HUES64 (cell line): ENCODE measurements at regions not wholly inside any gene's neighbourhood (a gene's known extent, or its start where the extent isn't known, plus 50 kb on each side); places are given as distances from the start of the nearest gene placed in this dataset.

Experiments
- H3K27ac ChIP-seq: 2 replicates; pipeline ENCODE4 v1.7.0; 2013; ENCODE audit warnings: low read depth, low read length, inconsistent platforms
- H3K27me3 ChIP-seq: 2 replicates; pipeline ENCODE4 v1.6.1; 2013; ENCODE audit warnings: mild to moderate bottlenecking, low read length; ENCODE audit not compliant: insufficient read depth
- H3K36me3 ChIP-seq: 2 replicates; pipeline ENCODE4 v1.6.1; 2013; ENCODE audit warnings: mild to moderate bottlenecking, low read length; ENCODE audit not compliant: insufficient read depth
- H3K4me1 ChIP-seq: 2 replicates; pipeline ENCODE4 v1.6.1; 2013; ENCODE audit warnings: mild to moderate bottlenecking, low read length, moderate library complexity; ENCODE audit not compliant: insufficient read depth
- H3K4me3 ChIP-seq: 2 replicates; pipeline ENCODE4 v1.5.1; 2013; ENCODE audit warnings: mild to moderate bottlenecking, low read length, moderate library complexity
- H3K9ac ChIP-seq: 2 replicates; pipeline ENCODE4 v1.6.1; 2013; ENCODE audit warnings: mild to moderate bottlenecking, low read depth, low read length
- H3K9me3 ChIP-seq: 2 replicates; pipeline ENCODE4 v1.6.1; 2013; ENCODE audit warnings: low read depth, low read length; ENCODE audit not compliant: insufficient read depth
- WGBS: fragments of 150-250, 120-280 bp; methylation state at CpG from one replicate; pipeline ENCODE4 v1.1.7; 2013; ENCODE audit warnings: missing lambda C conversion rate; 5-methylcytosine and 5-hydroxymethylcytosine counted together

DNA sequence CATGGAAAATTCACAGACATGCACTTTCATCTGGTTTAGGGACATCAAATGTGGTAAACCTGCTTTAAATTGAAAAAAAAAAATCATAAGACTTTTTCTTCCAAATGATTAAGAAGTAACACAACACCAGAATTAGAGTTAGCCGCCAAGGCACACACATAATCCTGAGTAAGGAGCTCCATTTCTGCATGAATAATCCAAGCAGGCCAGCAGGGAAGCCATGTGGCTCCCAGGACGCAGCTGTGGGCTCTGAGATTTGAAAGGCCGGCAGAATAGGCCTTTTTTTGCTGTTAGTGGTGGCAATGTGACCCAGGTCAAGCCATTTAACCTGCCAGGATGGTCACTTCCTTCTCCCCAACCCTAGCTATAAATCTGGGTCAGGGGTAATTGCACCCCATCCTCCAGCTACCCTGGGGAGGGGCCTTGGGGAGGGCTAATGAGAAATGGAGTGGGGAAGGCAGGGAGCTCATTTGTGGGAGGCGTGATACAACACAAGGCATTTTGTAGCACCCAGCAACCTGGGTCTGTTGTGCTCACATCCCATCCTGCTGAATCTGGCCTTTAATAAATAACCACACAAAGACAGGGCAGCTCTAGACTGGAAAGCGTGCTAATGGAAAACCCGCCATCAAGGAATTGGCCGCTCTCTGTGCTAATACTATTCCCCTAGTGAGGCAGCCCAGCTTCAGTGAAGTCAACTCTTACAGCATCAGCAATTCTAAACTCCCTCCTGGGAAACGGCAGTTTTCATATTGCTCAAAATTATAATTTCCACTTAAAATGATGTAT lies 178.5 kb downstream of the RHOU start:
- WGBS, result 74% methylated on average over 7 of the region's 8 CpGs
- Histone ChIP-seq H3K27ac (no peak overlapping the region), H3K9ac (no peak overlapping the region), H3K27me3 (no peaks in the 10 kb centered on the region), H3K4me1 (peaks cover 23% of the 10 kb centered on the region), H3K4me3 (no peak overlapping the region), H3K9me3 (0 out of 2 replicates have a peak, but pooled peaks cover 3% of the 10 kb centered on the region), H3K36me3 (no peaks in the 10 kb centered on the region)

DNA sequence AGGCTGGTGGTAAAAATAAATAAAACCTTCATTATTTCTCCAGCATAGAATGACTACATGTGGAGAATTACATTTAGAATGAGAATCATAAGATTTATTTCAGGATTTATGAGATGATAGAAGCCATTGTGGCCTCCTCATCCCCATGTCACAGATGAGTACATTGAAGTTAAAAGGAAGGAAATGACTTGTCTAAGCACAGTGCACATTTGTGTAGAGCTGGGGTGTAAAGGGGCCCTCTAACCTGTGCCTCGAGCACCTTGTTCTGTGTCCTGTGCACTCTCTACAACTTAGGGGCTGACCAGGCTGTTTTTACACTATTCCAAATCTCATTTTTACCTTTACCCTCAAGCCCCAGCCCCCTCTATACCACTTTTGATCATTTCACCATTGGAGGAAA lies 179.4 kb downstream of the RHOU start:
- Histone ChIP-seq H3K4me3 (no peak overlapping the region), H3K9me3 (0 out of 2 replicates have a peak, but pooled peaks cover 3% of the 10 kb centered on the region), H3K9ac (no peak overlapping the region), H3K4me1 (peaks cover 26% of the 10 kb centered on the region), H3K27ac (no peak overlapping the region), H3K36me3 (no peaks in the 10 kb centered on the region), H3K27me3 (no peaks in the 10 kb centered on the region)
- 90% methylated on average over 1 of the region's 1 CpG for WGBS

DNA sequence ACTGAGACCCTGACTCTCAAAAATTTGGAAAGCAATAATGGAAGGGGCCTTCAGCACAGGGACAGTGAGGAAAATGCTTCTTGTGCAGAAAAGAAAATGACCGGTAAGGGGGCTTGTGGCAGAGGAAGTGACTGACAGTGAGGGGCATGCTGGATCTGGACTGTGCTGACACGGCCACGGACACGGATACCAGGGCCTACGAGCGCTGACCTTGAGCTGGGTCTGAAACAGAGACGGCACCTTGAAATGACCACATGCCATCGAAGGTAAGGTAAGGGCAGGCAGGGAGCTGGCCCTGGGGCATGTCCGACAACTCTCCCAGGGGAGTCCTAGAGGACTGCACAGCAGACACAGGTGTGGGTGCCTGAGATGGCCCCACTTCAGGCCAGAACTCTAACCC lies 182.1 kb downstream of the RHOU start:
- 94% methylated on average over 9 of the region's 9 CpGs for WGBS
- peaks cover 19% of the 10 kb centered on the region; the same call in 1 of the 2 replicates for H3K4me1 ChIP-seq
- no peaks in the 10 kb centered on the region for H3K36me3 ChIP-seq

DNA sequence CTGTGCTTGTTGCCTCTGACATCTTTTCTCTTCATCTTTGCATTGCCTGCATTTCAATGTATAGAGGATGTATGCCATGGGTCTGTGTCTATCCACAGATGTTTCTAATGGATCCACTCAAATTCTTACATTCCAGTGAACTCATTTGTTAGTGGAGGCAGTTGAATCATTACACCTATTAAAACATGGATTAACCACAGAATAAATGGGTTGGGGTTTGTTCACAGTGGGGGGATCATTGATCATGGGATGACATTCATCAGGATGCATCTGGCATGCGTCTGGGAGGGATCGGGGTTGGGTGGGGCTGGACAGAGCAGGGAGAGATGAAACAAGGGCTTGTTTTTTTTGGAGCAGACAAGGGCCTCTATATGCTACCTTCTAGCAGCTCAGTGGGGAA lies 182.5 kb downstream of the RHOU start:
- Histone ChIP-seq H3K9me3 (0 out of 2 replicates have a peak, but pooled peaks cover 3% of the 10 kb centered on the region), H3K36me3 (no peaks in the 10 kb centered on the region), H3K9ac (no peak overlapping the region), H3K4me3 (no peak overlapping the region), H3K4me1 (peaks cover 18% of the 10 kb centered on the region; the same call in 1 of the 2 replicates), H3K27me3 (no peaks in the 10 kb centered on the region), H3K27ac (no peak overlapping the region)
- WGBS, result 85% methylated on average over 2 of the region's 2 CpGs

More for the DNA sequence above, 182.1 kb downstream of the RHOU start:
- no peaks in the 10 kb centered on the region for H3K27me3 ChIP-seq
- H3K9ac ChIP-seq, result no peak overlapping the region
- no peak overlapping the region for H3K4me3 ChIP-seq
- H3K27ac ChIP-seq, result no peak overlapping the region
- H3K9me3 ChIP-seq, result 0 out of 2 replicates have a peak, but pooled peaks cover 3% of the 10 kb centered on the region

DNA sequence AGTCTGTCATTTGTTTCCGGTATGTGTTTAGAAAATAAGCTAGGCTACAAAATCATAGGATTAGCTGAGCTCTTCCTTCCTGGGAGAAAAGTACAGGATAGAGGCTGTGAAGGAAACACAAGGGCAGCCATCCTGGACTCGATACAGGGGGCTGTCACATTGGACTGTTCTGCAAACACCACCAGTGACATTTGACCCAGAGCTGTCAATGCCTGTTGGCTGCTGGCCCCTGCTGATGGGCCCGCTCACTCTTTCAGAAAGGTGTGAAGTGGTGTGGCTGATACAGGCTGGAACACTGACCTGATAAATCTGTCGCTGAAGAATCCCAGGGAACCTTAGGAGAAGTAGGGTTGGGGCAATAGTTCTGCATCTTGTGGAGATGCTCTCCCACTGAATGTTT lies 183.1 kb downstream of the RHOU start:
- Histone ChIP-seq H3K9ac (no peak overlapping the region), H3K36me3 (no peaks in the 10 kb centered on the region), H3K4me3 (no peak overlapping the region), H3K4me1 (peaks cover 16% of the 10 kb centered on the region; the same call in 1 of the 2 replicates), H3K27me3 (no peaks in the 10 kb centered on the region), H3K9me3 (0 out of 2 replicates have a peak, but pooled peaks cover 3% of the 10 kb centered on the region), H3K27ac (no peak overlapping the region)
- 72% methylated on average over 4 of the region's 4 CpGs for WGBS

DNA sequence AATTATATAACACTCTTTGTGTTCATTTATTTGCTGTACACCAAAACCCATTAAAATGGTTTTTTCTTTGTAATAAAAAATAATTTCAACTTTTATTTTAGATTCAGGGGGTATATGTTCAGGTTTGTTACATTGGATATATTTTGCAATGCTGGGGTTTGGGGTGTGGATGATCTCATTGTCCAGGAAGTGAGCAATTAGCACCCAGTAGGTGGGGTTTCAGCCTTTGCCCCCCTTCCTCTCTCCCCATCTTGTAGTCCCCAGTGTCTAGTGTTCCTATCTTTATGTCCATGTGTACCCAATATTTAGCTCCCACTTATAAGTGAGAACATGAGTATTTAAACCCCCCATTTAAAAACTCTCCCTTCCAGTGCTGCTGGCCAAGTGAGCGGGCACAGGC lies 184.6 kb downstream of the RHOU start:
- WGBS, result 100% methylated on average over 1 of the region's 1 CpG
- H3K4me3 ChIP-seq, result no peak overlapping the region
- H3K27me3 ChIP-seq, result no peaks in the 10 kb centered on the region
- no peak overlapping the region for H3K9ac ChIP-seq
- H3K9me3 ChIP-seq, result 0 out of 2 replicates have a peak, but pooled peaks cover 3% of the 10 kb centered on the region
- no peak overlapping the region for H3K27ac ChIP-seq
- H3K4me1 ChIP-seq, result peaks cover 12% of the 10 kb centered on the region; the same call in 1 of the 2 replicates
- no peaks in the 10 kb centered on the region for H3K36me3 ChIP-seq

DNA sequence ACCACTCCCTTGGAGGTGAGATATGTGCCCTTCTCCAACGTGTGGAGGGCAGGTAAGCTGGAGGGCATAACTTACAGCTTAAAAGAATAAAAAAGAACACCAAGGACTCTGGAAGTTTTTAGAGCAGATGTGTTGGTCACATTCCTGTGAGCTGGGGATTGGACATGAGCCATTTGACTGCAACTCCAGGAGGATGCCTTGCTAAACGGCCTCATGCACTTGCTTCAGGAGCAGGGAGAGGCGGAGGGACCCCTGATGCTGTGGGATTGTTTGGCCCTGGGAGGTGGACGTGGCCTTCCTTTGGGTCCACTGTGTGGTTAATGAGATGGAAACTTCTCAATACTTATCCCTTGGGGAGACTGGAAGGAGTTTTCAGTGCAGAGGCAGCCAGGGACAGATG lies 185.6 kb downstream of the RHOU start:
- no peak overlapping the region for H3K9ac ChIP-seq
- peaks cover 12% of the 10 kb centered on the region; the same call in 1 of the 2 replicates for H3K4me1 ChIP-seq
- no peaks in the 10 kb centered on the region; the same call in 1 of the 2 replicates for H3K9me3 ChIP-seq
- H3K36me3 ChIP-seq, result no peaks in the 10 kb centered on the region
- H3K4me3 ChIP-seq, result no peak overlapping the region
- WGBS, result 74% methylated on average over 3 of the region's 4 CpGs
- no peak overlapping the region for H3K27ac ChIP-seq
- no peaks in the 10 kb centered on the region for H3K27me3 ChIP-seq

DNA sequence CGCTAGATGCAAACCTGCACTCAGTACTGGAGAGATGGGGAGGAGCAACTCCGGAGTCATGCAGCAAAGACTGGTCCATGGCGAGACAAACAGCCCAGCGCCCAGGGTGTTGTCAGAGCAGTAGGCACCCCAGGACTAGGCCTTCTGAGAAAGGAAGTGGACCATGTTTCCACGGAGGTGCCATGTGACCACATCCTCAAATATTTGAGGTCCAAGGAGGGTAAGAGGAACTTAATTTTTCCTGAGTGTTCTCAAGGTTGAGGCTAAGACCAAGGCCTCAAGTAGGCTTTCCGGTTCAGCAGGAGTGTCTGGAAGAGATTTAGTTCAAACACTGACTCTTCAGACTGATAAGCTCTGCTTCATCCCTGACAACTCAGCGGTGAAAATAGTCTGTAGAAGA lies 186.2 kb downstream of the RHOU start:
- Histone ChIP-seq H3K27ac (no peak overlapping the region), H3K27me3 (no peaks in the 10 kb centered on the region), H3K4me1 (peaks cover 12% of the 10 kb centered on the region; the same call in 1 of the 2 replicates), H3K4me3 (no peak overlapping the region), H3K9ac (no peak overlapping the region), H3K9me3 (no peaks in the 10 kb centered on the region; the same call in 1 of the 2 replicates), H3K36me3 (no peaks in the 10 kb centered on the region)
- WGBS, result 95% methylated on average over 6 of the region's 7 CpGs

DNA sequence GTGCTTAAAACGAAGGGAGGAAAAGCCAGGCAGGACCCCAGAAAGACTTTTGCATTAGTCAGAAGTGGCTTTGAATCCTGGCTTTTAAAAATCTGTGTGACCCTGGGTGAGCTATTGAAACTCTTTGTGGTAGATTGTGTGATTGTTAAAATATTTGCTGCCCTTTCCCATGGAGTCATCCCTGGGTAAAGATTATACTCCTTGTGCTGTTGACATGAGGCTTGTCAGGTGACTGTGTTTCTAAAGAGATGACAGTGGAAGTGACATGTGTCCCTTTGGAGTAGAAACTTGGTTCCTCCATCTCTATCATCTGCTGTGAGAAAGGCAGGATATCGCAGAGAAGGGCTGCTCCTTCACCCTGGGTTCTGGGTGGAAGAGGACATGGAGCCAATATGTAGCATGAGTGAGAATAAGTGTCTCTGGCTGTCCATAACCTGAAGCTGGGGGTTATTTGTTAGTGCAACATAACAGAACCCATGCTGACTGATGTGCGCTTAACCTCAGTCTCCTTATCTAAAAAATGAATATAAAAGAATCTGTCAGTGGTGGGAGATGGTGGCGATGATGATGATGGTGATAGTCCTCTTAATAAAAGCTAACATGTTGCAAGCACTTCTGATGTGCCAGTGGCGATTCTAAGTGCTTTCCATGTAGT lies 187.6 kb downstream of the RHOU start:
- no peak overlapping the region for H3K27ac ChIP-seq
- H3K36me3 ChIP-seq, result no peaks in the 10 kb centered on the region
- no peaks in the 10 kb centered on the region for H3K27me3 ChIP-seq
- H3K4me1 ChIP-seq, result peaks cover 12% of the 10 kb centered on the region; the same call in 1 of the 2 replicates
- H3K9ac ChIP-seq, result no peak overlapping the region
- H3K4me3 ChIP-seq, result no peak overlapping the region
- H3K9me3 ChIP-seq, result no peaks in the 10 kb centered on the region; the same call in 1 of the 2 replicates
- 90% methylated on average over 5 of the region's 5 CpGs for WGBS

DNA sequence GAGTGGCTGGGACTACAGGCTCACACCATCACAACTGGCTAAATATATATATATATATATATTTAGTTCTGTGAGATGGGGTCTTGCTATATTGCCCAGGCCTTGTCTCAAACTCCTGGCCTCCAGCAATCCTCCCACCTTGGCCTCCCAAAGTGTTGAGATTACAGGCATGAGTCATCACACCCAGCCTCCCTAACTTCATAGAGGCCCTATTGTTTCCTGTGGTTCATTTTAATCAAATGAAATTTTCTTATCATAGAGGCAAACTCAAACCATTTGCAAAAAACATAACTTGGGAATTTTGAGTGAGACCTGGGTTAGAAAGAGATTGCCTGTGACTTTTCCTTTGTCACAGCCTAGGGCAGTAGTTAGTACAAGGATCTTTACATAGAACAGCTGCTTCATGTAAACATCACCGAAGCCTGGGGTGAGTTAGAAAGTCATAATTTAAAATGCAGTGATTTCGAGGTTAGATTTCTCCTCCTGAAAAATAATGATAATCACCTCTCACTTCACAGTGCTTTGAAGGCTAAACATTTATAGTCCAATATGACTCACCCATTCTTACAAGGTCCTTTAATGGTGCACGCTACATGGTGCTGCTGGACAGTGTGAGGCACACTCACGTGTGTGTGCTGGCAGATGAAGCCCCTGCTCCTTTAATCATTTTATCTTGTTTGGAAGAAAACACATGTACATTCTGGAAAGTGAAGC lies 188.9 kb downstream of the RHOU start:
- 96% methylated on average over 3 of the region's 4 CpGs for WGBS
- no peak overlapping the region for H3K4me3 ChIP-seq
- H3K9ac ChIP-seq, result no peak overlapping the region
- H3K9me3 ChIP-seq, result peaks cover 1% of the 10 kb centered on the region; the same call in 1 of the 2 replicates
- H3K36me3 ChIP-seq, result no peaks in the 10 kb centered on the region
- H3K4me1 ChIP-seq, result peaks cover 12% of the 10 kb centered on the region; the same call in 1 of the 2 replicates
- H3K27ac ChIP-seq, result no peak overlapping the region
- H3K27me3 ChIP-seq, result no peaks in the 10 kb centered on the region

DNA sequence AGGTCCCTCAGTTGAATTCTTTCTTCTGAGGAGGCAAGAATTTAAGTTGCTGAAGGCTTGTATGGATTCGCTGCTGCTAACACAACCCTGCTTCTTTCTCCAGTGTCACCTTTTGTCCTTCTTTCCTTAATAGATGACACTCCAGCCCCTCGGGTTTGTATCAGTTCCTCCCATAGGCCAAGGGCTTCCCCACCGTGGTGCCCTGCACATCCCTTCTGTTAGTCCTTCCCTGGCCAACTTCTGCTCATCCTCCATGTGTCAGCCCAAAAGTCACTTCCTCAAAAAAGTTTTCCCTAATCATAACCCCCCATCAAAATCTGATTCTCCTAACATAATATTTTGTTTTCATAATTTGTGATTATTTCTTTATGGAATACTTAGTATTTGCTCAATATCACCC lies 190.4 kb downstream of the RHOU start:
- Histone ChIP-seq H3K4me3 (no peak overlapping the region), H3K9ac (no peak overlapping the region), H3K36me3 (no peaks in the 10 kb centered on the region), H3K27ac (no peak overlapping the region), H3K4me1 (no peaks in the 10 kb centered on the region), H3K27me3 (no peaks in the 10 kb centered on the region), H3K9me3 (peaks cover 13% of the 10 kb centered on the region)
- WGBS, result 97% methylated on average over 3 of the region's 3 CpGs
